ENCODE measurements at regions not wholly inside any gene's neighbourhood (a gene's known extent, or its start where the extent isn't known, plus 50 kb on each side); places are given as distances from the start of the nearest gene placed in this dataset.

DNA sequence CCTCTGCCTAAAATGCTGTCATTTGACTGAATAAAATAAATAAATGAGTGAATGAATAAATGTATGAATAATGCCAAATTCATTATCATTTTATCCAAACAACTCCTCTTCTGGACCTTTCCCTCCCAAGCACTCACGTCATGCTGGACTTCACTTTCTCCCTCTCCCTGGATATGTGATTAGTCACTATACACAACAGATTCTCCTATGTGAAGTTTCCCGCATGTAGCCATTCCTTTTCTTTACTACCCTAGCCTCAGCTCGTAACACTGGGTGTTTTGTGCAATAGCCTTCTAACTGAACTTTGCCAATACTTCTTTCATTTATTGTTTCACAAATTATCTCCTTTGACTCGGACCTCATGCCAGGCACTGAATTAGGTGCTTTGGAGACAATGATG lies 87.6 kb upstream of the IL6 start:
- TF ChIP-seq, protein P1, sequence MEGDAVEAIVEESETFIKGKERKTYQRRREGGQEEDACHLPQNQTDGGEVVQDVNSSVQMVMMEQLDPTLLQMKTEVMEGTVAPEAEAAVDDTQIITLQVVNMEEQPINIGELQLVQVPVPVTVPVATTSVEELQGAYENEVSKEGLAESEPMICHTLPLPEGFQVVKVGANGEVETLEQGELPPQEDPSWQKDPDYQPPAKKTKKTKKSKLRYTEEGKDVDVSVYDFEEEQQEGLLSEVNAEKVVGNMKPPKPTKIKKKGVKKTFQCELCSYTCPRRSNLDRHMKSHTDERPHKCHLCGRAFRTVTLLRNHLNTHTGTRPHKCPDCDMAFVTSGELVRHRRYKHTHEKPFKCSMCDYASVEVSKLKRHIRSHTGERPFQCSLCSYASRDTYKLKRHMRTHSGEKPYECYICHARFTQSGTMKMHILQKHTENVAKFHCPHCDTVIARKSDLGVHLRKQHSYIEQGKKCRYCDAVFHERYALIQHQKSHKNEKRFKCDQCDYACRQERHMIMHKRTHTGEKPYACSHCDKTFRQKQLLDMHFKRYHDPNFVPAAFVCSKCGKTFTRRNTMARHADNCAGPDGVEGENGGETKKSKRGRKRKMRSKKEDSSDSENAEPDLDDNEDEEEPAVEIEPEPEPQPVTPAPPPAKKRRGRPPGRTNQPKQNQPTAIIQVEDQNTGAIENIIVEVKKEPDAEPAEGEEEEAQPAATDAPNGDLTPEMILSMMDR (IDR thresholded peaks at IDR 0.05; ENCODE audit: control extremely low read depth in 1 of 3, insufficient read depth in 1 of 3, low read depth in 1 of 3, low read length in 3 of 3): no peak
- TF ChIP-seq POLR2AphosphoS5 (IDR thresholded peaks at IDR 0.05; ENCODE audit: low read depth, low read length) (no peak), CREB1 (IDR thresholded peaks at IDR 0.05) (no peak), NANOG (IDR thresholded peaks at IDR 0.05; ENCODE audit: insufficient read depth, low read depth, low read length, poor library complexity, severe bottlenecking) (no peak), SUZ12 (IDR thresholded peaks at IDR 0.05; ENCODE audit: low read length) (no peak), JUN (IDR thresholded peaks at IDR 0.05; ENCODE audit: low read depth, low read length) (no peak), SIN3A (conservative IDR thresholded peaks at IDR 0.05 in 1 of 2, IDR thresholded peaks at IDR 0.05 in 1 of 2; ENCODE audit: low read depth in 1 of 2, low read length in 2 of 2) (no peak)
- TF ChIP-seq, protein P2, sequence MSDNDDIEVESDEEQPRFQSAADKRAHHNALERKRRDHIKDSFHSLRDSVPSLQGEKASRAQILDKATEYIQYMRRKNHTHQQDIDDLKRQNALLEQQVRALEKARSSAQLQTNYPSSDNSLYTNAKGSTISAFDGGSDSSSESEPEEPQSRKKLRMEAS (IDR thresholded peaks at IDR 0.05): no peak
